ENCODE measurements at regions not wholly inside any gene's neighbourhood (a gene's known extent, or its start where the extent isn't known, plus 50 kb on each side); places are given as distances from the start of the nearest gene placed in this dataset.
"Not testable (repeated sequence)": the region's sequence is repeated elsewhere in the genome, so short reads cannot be mapped to it uniquely, and the experiment has no call there.

DNA sequence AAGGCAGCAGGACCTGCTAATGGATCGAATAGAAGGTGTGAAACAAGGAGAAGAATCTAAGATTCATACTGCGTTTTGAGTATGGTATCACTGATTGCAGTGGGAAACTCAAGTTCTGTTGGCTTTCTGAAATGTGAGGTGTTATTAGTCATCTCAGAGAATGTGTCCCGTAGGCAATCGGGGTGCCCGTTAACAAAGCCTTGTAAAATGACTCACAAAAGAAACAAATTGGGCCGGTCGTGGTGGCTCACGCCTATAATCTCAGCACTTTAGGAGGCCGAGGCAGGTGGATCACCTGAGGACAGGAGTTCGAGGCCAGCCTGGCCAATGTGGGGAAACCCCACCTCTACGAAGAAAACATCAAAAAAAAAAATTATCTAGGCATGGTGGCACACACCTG is 118.2 kb upstream of the C7orf33 start:
- DNase-seq (ENCODE audit: low read depth) = no peak

- DNase-seq (ENCODE audit: low read depth) = peak; percentile 28
Measured at GRCh38 chr7:148473703-148474480, 116.7 kb upstream of the C7orf33 start.

GRCh38 chr7:148474481-148475025 is 116.0 kb upstream of the C7orf33 start:
- DNase-seq (ENCODE audit: low read depth) = no peak

DNA sequence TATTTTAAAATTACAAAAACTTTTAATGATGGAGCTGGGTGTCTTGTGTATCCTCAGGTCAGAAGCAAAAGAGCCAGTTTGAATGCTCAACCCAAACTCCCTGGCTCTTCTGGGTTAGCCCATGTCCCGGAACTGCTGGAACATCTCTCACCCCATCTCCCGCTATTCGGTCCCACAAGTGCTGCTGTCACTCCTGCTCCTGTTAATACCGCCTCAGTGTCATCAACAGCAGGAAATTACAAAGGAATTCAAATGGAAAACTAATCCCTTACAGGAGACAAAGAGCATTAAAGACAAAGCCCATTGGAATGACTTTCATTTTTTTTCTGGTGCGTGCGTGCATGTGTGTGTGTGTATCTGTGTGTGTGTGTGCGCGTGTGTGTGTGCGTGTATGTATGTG is 112.0 kb upstream of the C7orf33 start:
- DNase-seq (ENCODE audit: low read depth) = no peak

- DNase-seq (ENCODE audit: low read depth) = peak; percentile 67
Measured at GRCh38 chr7:148480479-148481146, 110.0 kb upstream of the C7orf33 start.

DNA sequence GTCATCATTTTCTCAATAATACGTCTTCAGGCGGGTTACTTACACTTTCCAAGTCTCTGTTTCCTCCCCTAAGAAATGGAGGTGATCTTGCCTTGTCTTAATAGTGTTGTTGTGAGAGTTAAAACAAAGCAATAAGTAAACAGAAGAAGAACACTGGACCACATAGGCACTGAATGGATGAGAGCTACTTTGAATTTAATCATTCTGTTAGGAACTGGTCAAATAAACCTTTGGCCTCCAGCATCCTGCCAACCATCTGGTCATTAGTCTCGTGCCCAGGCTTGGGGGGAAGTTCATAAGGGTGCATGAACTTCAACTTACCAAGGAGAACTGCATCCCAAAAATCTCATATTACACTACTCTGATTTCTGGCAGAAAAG is 109.4 kb upstream of the C7orf33 start:
- no peak for DNase-seq (ENCODE audit: low read depth)

GRCh38 chr7:148481971-148482626 is 108.5 kb upstream of the C7orf33 start:
- DNase-seq (ENCODE audit: low read depth) = no peak

DNA sequence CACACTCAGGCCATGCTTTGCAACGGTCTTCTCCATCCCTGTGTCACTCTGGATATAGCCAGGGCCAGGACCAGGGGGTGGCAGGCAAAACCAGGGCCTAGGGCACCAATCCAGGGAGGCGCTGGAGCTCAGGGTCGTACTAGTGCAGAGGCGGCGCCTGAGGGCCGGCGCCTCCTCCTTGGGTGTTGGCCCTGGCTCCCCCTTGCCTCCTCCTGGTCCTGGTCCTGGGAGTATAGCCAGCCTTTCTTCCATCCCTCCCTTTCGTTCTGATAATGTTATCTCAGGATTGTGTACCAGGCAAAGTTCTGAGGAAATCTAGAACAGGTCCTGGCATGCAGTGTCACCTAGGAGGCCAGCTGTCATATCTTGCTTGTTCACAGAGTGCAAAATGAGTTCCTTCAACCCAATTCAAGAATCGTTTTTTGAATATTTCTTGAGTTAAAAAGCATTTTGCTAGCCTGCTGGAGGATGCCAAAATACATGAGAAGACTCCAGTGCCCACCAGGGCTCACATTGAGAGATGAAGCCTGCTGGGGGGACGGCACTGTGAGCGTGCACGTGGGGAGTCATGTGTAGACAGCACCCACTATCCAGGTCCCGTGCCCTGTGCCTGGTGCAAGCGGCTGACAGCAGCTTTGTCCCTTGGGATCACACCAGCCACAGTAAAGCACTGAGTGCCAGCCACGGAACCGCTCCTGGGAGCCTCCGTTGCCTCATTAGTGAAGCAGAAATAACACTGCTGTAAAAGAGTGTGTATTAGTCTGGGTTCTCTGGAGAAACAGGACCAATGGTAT is 106.9 kb upstream of the C7orf33 start:
- no peak for DNase-seq (ENCODE audit: low read depth)

DNA sequence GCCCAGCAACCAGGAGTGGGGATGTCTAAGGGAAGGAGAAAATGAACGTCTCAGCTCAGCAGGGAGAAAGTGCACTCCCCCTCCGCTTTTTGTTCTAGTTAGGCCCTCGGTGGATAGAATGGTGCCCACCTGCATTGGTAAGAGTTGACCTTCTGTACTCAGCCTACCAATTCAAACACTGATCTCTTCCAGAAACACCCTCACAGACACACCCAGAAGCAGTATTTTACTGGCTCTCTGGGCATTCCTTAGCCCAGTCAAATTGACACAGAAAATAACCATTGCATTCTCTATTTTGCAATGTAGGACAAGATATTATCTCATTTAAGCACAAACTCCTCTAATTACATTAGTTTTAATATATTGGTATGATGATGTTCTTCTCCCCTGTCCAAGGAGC is 106.1 kb upstream of the C7orf33 start:
- no peak for DNase-seq (ENCODE audit: low read depth)

DNA sequence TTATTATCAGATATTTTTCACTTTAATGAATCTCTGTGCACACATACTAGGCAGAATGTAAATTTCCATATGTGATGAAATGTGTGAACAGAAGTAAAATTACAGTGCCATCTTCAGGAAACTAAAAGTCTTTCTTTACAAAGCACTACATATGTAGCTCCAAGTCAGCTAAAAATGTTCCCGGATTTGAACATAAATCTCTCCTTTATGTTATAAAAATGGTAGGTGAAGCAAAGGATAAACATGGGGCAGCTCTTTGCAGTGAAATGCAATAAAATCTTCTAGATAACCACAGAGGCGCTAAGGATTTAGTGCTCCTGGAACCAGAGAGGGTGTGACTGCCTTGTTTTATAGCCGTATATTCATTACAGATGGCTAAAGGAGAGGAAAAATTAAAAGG is 104.9 kb upstream of the C7orf33 start:
- peak; percentile 32 for DNase-seq (ENCODE audit: low read depth)

- no peak for DNase-seq (ENCODE audit: low read depth)
Measured at GRCh38 chr7:148486937-148487336, 103.6 kb upstream of the C7orf33 start.

DNA sequence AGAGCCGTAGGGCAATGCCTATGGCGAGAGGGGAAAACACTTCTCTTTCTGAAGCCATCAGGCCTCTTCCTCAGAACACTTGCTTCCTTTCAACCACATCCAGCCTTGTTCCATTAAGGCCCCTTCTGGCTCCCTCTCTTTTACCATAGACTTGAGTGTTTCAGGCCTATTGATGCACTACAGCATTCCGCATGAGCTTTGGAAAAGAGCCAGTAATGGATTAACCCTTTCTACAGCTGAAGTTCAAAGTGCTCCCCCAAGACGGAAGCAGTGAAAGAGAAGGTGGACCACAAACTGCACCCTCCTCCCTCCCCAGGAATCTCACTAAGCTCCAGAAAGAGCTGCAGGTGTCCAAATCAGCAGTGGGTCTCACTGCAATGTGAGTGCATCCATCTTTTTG is 102.7 kb upstream of the C7orf33 start:
- no peak for DNase-seq (ENCODE audit: low read depth)

DNA sequence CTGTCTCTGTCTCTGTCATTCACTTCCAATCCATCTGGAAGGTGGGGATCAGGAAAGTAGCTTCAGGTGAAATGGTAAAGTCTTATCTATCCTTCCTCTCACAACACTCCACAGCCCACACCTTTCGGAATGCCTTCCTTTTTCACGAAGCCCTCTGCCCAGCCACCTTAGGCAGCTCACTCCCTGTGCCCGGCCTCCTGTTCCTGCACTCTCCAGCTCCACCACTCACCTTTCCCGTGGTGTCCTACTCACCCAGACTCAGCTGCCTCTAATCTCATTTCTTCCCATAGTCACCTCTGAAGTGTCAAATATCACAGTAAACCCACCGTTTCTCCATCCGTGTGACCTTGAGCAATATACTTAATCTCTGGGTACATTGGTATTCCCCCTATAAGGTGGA is 100.9 kb upstream of the C7orf33 start:
- DNase-seq (ENCODE audit: low read depth) = no peak

DNA sequence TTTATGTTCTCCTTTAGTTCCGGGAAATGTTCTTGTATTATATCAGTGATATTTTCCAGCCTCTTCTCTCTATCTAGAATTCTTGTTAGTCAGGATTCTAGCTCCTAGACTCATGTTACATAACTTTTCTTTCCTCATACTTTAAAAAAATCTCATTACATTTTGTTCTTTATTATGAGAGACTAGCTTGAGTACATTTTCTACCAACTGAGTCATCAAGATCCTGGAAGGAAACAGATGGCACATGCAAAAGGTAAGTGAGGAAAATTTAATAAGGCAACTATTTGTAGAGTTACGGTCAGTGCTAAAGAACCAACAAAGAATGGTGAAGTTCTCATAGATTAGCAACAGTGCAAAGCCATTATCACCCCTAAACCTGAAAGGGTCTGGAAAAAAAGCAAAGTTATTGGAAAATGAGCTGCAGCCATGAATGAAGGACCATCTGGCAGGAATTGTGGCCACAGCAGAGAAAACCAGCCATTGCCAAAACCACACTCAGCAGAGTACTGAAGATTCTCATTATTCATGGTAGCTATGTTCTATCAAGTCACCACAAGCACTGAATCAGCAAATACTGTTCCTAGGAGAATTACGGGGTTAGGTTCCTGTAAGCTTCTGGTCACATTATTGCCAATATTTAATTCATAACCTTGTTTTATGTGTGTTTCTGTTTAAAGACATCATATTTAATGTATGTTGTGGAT is 98.3 kb upstream of the C7orf33 start:
- DNase-seq (ENCODE audit: low read depth) = no peak

DNA sequence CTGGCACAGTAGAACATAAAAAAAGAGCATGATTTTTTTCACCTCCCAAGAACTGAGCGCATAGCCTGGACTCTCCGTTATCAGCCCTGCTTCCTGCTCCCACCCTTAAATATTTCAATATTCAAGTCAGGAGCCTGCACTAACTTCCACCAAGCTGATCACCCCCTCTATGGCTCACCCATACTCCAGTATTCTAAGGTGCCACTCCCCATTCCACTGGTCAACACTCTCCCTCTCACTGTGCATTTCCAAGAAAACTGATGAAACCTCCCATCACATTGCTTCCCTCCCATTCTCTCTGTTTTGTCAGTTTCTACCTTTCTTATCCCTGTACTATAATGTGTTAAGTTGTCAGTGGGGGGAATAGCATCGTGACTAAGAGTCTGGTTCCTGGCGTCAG is 95.0 kb upstream of the C7orf33 start:
- DNase-seq (ENCODE audit: low read depth) = no peak

- no peak for DNase-seq (ENCODE audit: low read depth)
Measured at GRCh38 chr7:148500978-148501377, 89.6 kb upstream of the C7orf33 start.

DNA sequence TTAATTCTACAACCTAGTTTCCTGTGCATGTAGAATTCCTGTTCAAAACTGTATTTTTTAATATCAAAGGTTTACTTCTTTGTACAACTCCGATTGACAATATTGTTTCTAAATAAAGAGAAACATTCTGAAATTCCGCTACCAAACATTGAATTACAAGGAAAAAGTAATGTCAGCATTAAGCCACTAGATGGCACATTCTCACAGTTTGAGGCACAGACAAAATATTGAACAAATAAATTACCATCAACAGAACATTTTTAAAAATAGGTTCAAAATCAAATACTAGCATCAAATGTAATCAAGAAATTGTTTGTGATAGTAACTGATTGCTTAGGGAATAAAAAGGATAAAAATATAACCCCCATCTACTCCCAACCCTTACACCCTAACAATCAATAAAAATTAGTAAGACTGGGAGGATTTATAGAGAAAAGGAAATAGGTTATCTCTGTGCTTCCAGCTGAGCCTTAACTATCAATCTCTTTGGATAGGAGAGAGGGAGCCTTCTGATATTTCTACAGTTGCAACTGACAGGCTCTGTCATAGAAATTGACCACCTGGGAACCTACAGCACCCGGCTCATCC is 86.6 kb upstream of the C7orf33 start:
- DNase-seq (ENCODE audit: low read depth) = no peak

DNA sequence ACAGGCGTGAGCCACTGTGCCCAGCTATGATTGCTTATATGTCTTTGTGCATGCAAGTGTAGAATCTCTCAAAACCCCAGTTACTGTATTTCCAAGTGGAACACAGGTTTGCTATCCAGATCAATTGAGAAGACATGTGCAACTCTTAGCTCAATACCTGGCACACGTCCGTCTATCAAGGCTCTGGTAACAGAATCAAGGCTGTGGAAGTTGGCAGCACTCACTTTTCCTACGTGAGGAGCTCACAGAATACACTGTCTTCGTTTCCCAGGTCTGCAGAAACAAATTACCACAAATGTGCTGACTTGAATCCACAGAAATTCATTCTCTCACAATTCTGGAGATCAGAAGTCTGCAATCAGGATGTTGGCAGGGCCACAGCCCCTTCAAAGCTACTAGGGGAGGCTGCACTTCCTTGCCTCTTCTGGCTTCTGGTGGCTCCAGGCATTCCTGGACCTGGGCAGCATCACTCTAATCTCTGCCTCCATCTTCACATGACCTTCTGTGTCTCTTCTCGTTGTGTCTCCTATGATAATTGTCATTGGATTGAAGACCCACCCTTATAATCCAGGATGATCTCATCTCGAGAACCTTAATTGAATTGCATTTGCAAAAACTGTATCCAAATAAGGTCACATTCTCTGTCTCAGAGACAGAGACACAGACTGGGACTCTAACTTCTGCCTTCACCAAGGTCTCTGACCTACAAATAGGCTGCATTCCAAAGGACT is 84.8 kb upstream of the C7orf33 start:
- no peak for DNase-seq (ENCODE audit: low read depth)

DNA sequence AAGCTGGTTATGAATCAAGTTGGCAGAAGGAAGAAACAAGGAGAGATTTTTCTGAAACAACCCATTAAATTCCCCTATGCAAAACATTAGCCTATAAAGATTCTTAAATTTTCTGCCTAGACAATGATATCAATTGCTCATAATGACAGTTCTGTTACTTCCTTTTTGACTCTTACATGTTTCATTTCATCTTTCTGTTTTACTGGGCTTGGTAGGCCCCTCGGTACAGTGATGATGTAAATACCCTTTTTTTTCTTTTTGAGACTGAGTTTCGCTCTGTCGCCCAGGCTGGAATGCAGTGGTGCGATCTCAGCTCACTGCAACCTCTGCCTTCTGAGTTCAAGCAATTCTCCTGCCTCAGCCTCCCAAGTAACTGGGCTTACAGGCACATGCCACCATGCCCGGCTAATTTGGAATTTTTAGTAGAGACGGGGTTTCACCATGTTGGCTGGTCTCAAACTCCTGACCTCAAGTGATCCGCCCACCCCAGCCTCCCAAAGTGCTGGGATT is 83.4 kb upstream of the C7orf33 start:
- DNase-seq (ENCODE audit: low read depth) = not testable (repeated sequence)

DNA sequence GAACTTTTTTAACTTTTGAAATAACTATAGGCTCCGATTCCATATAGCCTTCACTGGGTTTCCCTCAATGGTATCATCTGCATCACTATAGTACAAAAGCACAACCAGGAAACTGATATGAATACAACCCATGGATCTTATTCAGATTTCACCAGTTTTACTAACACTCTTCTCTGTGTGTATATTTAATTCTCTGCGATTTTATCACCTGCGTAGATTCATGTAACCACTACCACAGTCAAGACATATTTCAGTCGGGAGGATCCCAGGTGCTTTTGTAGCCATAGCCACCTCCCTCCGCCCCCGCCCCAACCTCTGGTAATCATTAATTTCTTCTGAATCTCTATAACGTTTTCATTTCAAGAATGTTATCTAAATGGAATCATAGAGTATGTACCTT is 82.8 kb upstream of the C7orf33 start:
- DNase-seq (ENCODE audit: low read depth) = no peak

All from forelimb muscle (tissue), 1 donor.